Astrocyte (in vitro differentiated cells and primary cell): ENCODE measurements at regions not wholly inside any gene's neighbourhood (a gene's known extent, or its start where the extent isn't known, plus 50 kb on each side); places are given as distances from the start of the nearest gene placed in this dataset.

Source experiments
- DNase-seq: peaks from one replicate; pipeline ENCODE4 v3.0.0-alpha.2; 2010; ENCODE audit warnings: low read depth
- FAIRE-seq: peaks from 2 replicates; lab custom pipeline; 2011; peaks lifted over from hg19 to GRCh38; lab: Jason Lieb, UNC
- H2AFZ ChIP-seq: 2 replicates; pipeline ENCODE4 v1.6.0; 2012; ENCODE audit warnings: low read depth, low read length, inconsistent platforms
- H3K27ac ChIP-seq: 2 replicates; pipeline ENCODE4 v1.5.1; 2011; ENCODE audit warnings: low read depth, low read length, inconsistent platforms
- H3K27me3 ChIP-seq: 2 replicates; pipeline ENCODE4 v1.6.0; 2011; ENCODE audit warnings: low read length, inconsistent platforms; ENCODE audit not compliant: insufficient read depth
- H3K36me3 ChIP-seq: 2 replicates; pipeline ENCODE4 v1.5.1; 2011; ENCODE audit warnings: low read length, inconsistent platforms; ENCODE audit not compliant: insufficient read depth
- H3K4me1 ChIP-seq: 2 replicates; pipeline ENCODE4 v1.5.1; 2011; ENCODE audit warnings: low read length, inconsistent platforms; ENCODE audit not compliant: insufficient read depth
- H3K4me2 ChIP-seq: 2 replicates; pipeline ENCODE4 v1.6.0; 2012; ENCODE audit warnings: low read length, inconsistent platforms
- H3K4me3 ChIP-seq: 2 replicates; pipeline ENCODE4 v1.5.1; 2011; ENCODE audit warnings: low read depth, mild to moderate bottlenecking, low read length, inconsistent platforms; ENCODE audit not compliant: insufficient read depth
- H3K79me2 ChIP-seq: 2 replicates; pipeline ENCODE4 v1.6.0; 2012; ENCODE audit warnings: mild to moderate bottlenecking, low read length, inconsistent platforms; ENCODE audit not compliant: insufficient read depth
- H3K9ac ChIP-seq: 2 replicates; pipeline ENCODE4 v1.6.0; 2012; ENCODE audit warnings: mild to moderate bottlenecking, low read length, inconsistent platforms
- H3K9me3 ChIP-seq: 2 replicates; pipeline ENCODE4 v1.5.1; 2012; ENCODE audit warnings: low read depth, mild to moderate bottlenecking, low read length, inconsistent platforms; ENCODE audit not compliant: insufficient read depth
- H4K20me1 ChIP-seq: 2 replicates; pipeline ENCODE4 v1.6.0; 2012; ENCODE audit warnings: low read length, inconsistent platforms; ENCODE audit not compliant: insufficient read depth
- H3K27ac Mint-ChIP-seq: one replicate; pipeline ENCODE4 v1.8.0; 2021; ENCODE audit warnings: mild to moderate bottlenecking, mixed read lengths; ENCODE audit not compliant: unreplicated experiment
- H3K27me3 Mint-ChIP-seq: one replicate; pipeline ENCODE4 v1.8.0; 2021; ENCODE audit warnings: low read depth, mixed read lengths; ENCODE audit not compliant: unreplicated experiment
- H3K36me3 Mint-ChIP-seq: one replicate; pipeline ENCODE4 v1.8.0; 2021; ENCODE audit warnings: low read depth, mixed read lengths; ENCODE audit not compliant: unreplicated experiment
- H3K4me1 Mint-ChIP-seq: one replicate; pipeline ENCODE4 v1.8.0; 2021; ENCODE audit warnings: low read depth, mixed read lengths; ENCODE audit not compliant: unreplicated experiment
- H3K4me3 Mint-ChIP-seq: one replicate; pipeline ENCODE4 v1.8.0; 2021; ENCODE audit warnings: mild to moderate bottlenecking, moderate library complexity, mixed read lengths; ENCODE audit not compliant: unreplicated experiment
- H3K9me3 Mint-ChIP-seq: one replicate; pipeline ENCODE4 v1.8.0; 2021; ENCODE audit warnings: mild to moderate bottlenecking, mixed read lengths; ENCODE audit not compliant: unreplicated experiment
- CTCF ChIP-seq: IDR thresholded peaks from 2 replicates; pipeline ENCODE4 v1.5.1; 2011; ENCODE audit warnings: low read depth, mild to moderate bottlenecking, inconsistent platforms, low read length, moderate library complexity; ENCODE audit not compliant: insufficient read depth
- EZH2 ChIP-seq: IDR thresholded peaks from 2 replicates; pipeline ENCODE4 v1.6.1; 2012; ENCODE audit warnings: mild to moderate bottlenecking, low read length, inconsistent platforms; ENCODE audit not compliant: insufficient read depth

DNA sequence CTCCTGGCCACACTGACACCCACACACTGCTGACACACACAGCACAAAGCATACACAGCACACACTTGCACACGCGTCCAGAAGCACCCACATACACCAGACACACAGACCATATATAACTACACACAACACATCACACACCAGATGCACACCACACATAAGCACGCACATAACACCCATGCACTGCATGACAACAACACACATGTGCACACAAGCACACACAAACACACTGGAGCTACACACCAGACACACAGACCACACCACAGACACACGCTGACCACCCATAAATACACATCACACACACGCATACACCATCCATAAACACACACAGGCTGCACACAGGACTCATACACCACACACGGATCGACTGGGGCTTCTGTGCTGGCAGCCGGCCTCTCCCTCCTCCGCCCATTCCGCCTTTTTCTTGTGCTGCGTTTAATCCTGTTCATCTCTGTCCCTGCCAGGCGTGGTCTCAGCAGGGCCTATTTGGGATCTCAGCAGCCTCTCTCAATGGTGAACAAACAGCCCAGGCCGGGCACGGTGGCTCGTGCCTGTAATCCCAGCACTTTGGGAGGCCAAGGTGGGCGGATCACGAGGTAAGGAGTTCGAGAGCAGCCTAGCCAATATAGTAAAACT lies 396.9 kb upstream of the MYT1L start:
- no peaks in the 10 kb centered on the region for H3K27me3 ChIP-seq
- peaks cover 7% of the 10 kb centered on the region for H3K9me3 ChIP-seq
- TF ChIP-seq EZH2 = no peak
- no peak for TF ChIP-seq CTCF
- DNase-seq = no peak
- H2AFZ ChIP-seq = no peak overlapping the region
- no peak overlapping the region for H3K4me2 ChIP-seq
- peaks cover 2% of the 10 kb centered on the region for H3K9me3 Mint-ChIP-seq
- H3K4me3 ChIP-seq = no peak overlapping the region
- no peaks in the 10 kb centered on the region for H3K4me1 Mint-ChIP-seq
- no peaks in the 10 kb centered on the region for H3K36me3 ChIP-seq
- peaks cover 30% of the 10 kb centered on the region for H3K27me3 Mint-ChIP-seq
- no peaks in the 10 kb centered on the region for H3K79me2 ChIP-seq
- no peak overlapping the region for H3K27ac ChIP-seq
- H4K20me1 ChIP-seq = no peaks in the 10 kb centered on the region
- no peak for FAIRE-seq
- no peak overlapping the region for H3K4me3 Mint-ChIP-seq
- no peaks in the 10 kb centered on the region for H3K4me1 ChIP-seq
- no peak overlapping the region for H3K9ac ChIP-seq
- no peak overlapping the region for H3K27ac Mint-ChIP-seq
- no peaks in the 10 kb centered on the region for H3K36me3 Mint-ChIP-seq

- H3K27ac ChIP-seq = no peak overlapping the region
- peaks cover 5% of the 10 kb centered on the region for H3K9me3 Mint-ChIP-seq
- peaks cover 23% of the 10 kb centered on the region for H3K27me3 Mint-ChIP-seq
- peaks cover 12% of the 10 kb centered on the region for H3K9me3 ChIP-seq
- no peak overlapping the region for H3K27ac Mint-ChIP-seq
- TF ChIP-seq CTCF (no peak), EZH2 (no peak)
- no peak overlapping the region for H3K4me3 Mint-ChIP-seq
- H3K27me3 ChIP-seq = no peaks in the 10 kb centered on the region
- H3K36me3 ChIP-seq = no peaks in the 10 kb centered on the region
- DNase-seq (no peak), FAIRE-seq (no peak)
- H3K36me3 Mint-ChIP-seq = no peaks in the 10 kb centered on the region
- H3K79me2 ChIP-seq = no peaks in the 10 kb centered on the region
- H3K9ac ChIP-seq = no peak overlapping the region
- H3K4me1 ChIP-seq = no peaks in the 10 kb centered on the region
- H3K4me2 ChIP-seq = no peak overlapping the region
- H3K4me1 Mint-ChIP-seq = no peaks in the 10 kb centered on the region
- no peak overlapping the region for H2AFZ ChIP-seq
- H4K20me1 ChIP-seq = no peaks in the 10 kb centered on the region
- no peak overlapping the region for H3K4me3 ChIP-seq
These were observed 395.1 kb upstream of the MYT1L start for GRCh38 chr2:2726163-2726562.

- Histone ChIP-seq H3K4me3 (no peak overlapping the region), H3K27me3 (no peaks in the 10 kb centered on the region), H3K36me3 (no peaks in the 10 kb centered on the region), H4K20me1 (no peaks in the 10 kb centered on the region), H3K4me1 (no peaks in the 10 kb centered on the region), H3K9ac (no peak overlapping the region), H3K79me2 (no peaks in the 10 kb centered on the region), H3K9me3 (peaks cover 11% of the 10 kb centered on the region), H3K4me2 (no peak overlapping the region), H3K27ac (no peak overlapping the region), H2AFZ (no peak overlapping the region)
- peaks cover 34% of the 10 kb centered on the region for H3K27me3 Mint-ChIP-seq
- no peaks in the 10 kb centered on the region for H3K4me1 Mint-ChIP-seq
- H3K4me3 Mint-ChIP-seq = no peak overlapping the region
- TF ChIP-seq EZH2 (no peak), CTCF (no peak)
- H3K9me3 Mint-ChIP-seq = peaks cover 5% of the 10 kb centered on the region
- no peak overlapping the region for H3K27ac Mint-ChIP-seq
- H3K36me3 Mint-ChIP-seq = no peaks in the 10 kb centered on the region
- no peak for FAIRE-seq
- DNase-seq = no peak
These were observed 392.0 kb upstream of the MYT1L start for GRCh38 chr2:2723064-2723463.
